Osteocyte (in vitro differentiated cells): ENCODE measurements at regions not wholly inside any gene's neighbourhood (a gene's known extent, or its start where the extent isn't known, plus 50 kb on each side); places are given as distances from the start of the nearest gene placed in this dataset.

Experiments
- DNase-seq: peaks from one replicate; pipeline ENCODE4 v3.0.0; 2021; ENCODE audit warnings: mixed read lengths; ENCODE audit not compliant: unreplicated experiment; ENCODE audit errors: extremely low spot score
- H3K27ac Mint-ChIP-seq: one replicate; pipeline ENCODE4 v1.8.0; 2021; ENCODE audit warnings: mild to moderate bottlenecking, mixed read lengths; ENCODE audit not compliant: unreplicated experiment
- H3K27me3 Mint-ChIP-seq: one replicate; pipeline ENCODE4 v1.8.0; 2021; ENCODE audit warnings: mixed read lengths; ENCODE audit not compliant: unreplicated experiment
- H3K36me3 Mint-ChIP-seq: one replicate; pipeline ENCODE4 v1.8.0; 2021; ENCODE audit warnings: mixed read lengths; ENCODE audit not compliant: unreplicated experiment
- H3K4me1 Mint-ChIP-seq: one replicate; pipeline ENCODE4 v1.8.0; 2021; ENCODE audit warnings: mixed read lengths; ENCODE audit not compliant: unreplicated experiment
- H3K4me3 Mint-ChIP-seq: one replicate; pipeline ENCODE4 v1.8.0; 2021; ENCODE audit warnings: mild to moderate bottlenecking, moderate library complexity, mixed read lengths; ENCODE audit not compliant: unreplicated experiment
- H3K9me3 Mint-ChIP-seq: one replicate; pipeline ENCODE4 v1.8.0; 2021; ENCODE audit warnings: mixed read lengths; ENCODE audit not compliant: unreplicated experiment
- CTCF ChIP-seq: fragments of 200-600 bp; sonication (generic); IDR thresholded peaks from 2 replicates; pipeline ENCODE4 v1.5.0; 2021; ENCODE audit warnings: antibody characterized with exemption, mild to moderate bottlenecking, moderate library complexity

GRCh38 chr14:49425921-49426320 is 160.3 kb downstream of the RPS29 start:
- DNase-seq = no peak
- Mint-ChIP-seq H3K4me1 (no peaks in the 10 kb centered on the region), H3K36me3 (no peaks in the 10 kb centered on the region), H3K9me3 (peaks cover 4% of the 10 kb centered on the region), H3K27me3 (peaks cover 32% of the 10 kb centered on the region), H3K27ac (no peak overlapping the region), H3K4me3 (no peak overlapping the region)
- no peak for TF ChIP-seq CTCF

GRCh38 chr14:49424436-49425331 is 161.5 kb downstream of the RPS29 start:
- no peak overlapping the region for H3K4me3 Mint-ChIP-seq
- no peaks in the 10 kb centered on the region for H3K4me1 Mint-ChIP-seq
- no peak for DNase-seq

GRCh38 chr14:49420201-49420600 is 166.0 kb downstream of the RPS29 start:
- TF ChIP-seq CTCF = no peak
- H3K27ac Mint-ChIP-seq = no peak overlapping the region
- DNase-seq = no peak
- H3K4me3 Mint-ChIP-seq = no peak overlapping the region
- H3K4me1 Mint-ChIP-seq = no peaks in the 10 kb centered on the region
- H3K27me3 Mint-ChIP-seq = peaks cover 39% of the 10 kb centered on the region
- no peaks in the 10 kb centered on the region for H3K36me3 Mint-ChIP-seq
- H3K9me3 Mint-ChIP-seq = no peaks in the 10 kb centered on the region

More at GRCh38 chr14:49424436-49425331, 161.5 kb downstream of the RPS29 start:
- TF ChIP-seq CTCF = no peak
- no peaks in the 10 kb centered on the region for H3K36me3 Mint-ChIP-seq
- H3K27ac Mint-ChIP-seq = no peak overlapping the region
- H3K27me3 Mint-ChIP-seq = peaks cover 32% of the 10 kb centered on the region
- no peaks in the 10 kb centered on the region for H3K9me3 Mint-ChIP-seq

- TF ChIP-seq CTCF = no peak
- H3K27ac Mint-ChIP-seq = no peak overlapping the region
- H3K36me3 Mint-ChIP-seq = no peaks in the 10 kb centered on the region
- H3K4me1 Mint-ChIP-seq = no peaks in the 10 kb centered on the region
- H3K9me3 Mint-ChIP-seq = no peaks in the 10 kb centered on the region
- H3K27me3 Mint-ChIP-seq = peaks cover 29% of the 10 kb centered on the region
- DNase-seq = no peak
- H3K4me3 Mint-ChIP-seq = no peak overlapping the region
Measured at GRCh38 chr14:49418789-49419188, 167.4 kb downstream of the RPS29 start.

- peaks cover 29% of the 10 kb centered on the region for H3K27me3 Mint-ChIP-seq
- TF ChIP-seq CTCF = no peak
- no peak overlapping the region for H3K27ac Mint-ChIP-seq
- H3K4me1 Mint-ChIP-seq = no peaks in the 10 kb centered on the region
- no peak overlapping the region for H3K4me3 Mint-ChIP-seq
- no peaks in the 10 kb centered on the region for H3K36me3 Mint-ChIP-seq
- DNase-seq = no peak
- H3K9me3 Mint-ChIP-seq = no peaks in the 10 kb centered on the region
Measured at GRCh38 chr14:49417790-49418189, 168.4 kb downstream of the RPS29 start.
